Keratinocyte (primary cell): ENCODE measurements at regions not wholly inside any gene's neighbourhood (a gene's known extent, or its start where the extent isn't known, plus 50 kb on each side); places are given as distances from the start of the nearest gene placed in this dataset.

ENCODE experiments used
- EZH2 ChIP-seq: IDR thresholded peaks from one replicate; pipeline ENCODE4 v1.6.1; 2012; ENCODE audit warnings: inconsistent platforms, mild to moderate bottlenecking, low read length, moderate library complexity
- TF ChIP-seq, protein P1 (sequence below), 3 experiments: IDR thresholded peaks in 1 of 3; conservative IDR thresholded peaks in 1 of 3; optimal IDR thresholded peaks in 1 of 3; 2 replicates in 2 of 3; 3 replicates in 1 of 3; pipeline versions ENCODE3 to v1.5.1; 2011; ENCODE audit warnings: low read length in 3 of 3, mild to moderate bottlenecking in 3 of 3, moderate library complexity in 2 of 3, control low read depth in 1 of 3, inconsistent platforms in 1 of 3; ENCODE audit not compliant: insufficient read depth in 2 of 3; ENCODE audit errors: extremely low read depth in 1 of 3

DNA sequence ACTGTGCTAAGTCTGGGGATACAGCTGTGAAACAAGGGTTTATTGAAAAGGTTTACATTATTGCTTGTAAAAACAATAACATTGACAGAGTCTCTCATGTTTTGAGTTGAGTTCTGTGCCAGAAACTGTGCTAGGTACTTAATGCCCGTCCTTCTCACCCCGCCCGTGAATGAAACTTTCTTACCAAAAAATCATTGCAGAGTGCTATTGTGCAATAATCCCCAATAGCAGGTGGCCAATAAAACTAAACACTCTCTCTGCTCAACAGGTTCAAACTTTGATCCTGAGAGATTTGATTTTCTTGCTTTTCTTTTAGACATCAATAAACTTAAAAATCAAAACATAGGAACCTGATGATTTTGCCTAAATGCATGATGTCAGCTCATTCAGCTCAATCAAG lies 441.6 kb downstream of the HAPSTR1 start:
- TF ChIP-seq, protein P1, sequence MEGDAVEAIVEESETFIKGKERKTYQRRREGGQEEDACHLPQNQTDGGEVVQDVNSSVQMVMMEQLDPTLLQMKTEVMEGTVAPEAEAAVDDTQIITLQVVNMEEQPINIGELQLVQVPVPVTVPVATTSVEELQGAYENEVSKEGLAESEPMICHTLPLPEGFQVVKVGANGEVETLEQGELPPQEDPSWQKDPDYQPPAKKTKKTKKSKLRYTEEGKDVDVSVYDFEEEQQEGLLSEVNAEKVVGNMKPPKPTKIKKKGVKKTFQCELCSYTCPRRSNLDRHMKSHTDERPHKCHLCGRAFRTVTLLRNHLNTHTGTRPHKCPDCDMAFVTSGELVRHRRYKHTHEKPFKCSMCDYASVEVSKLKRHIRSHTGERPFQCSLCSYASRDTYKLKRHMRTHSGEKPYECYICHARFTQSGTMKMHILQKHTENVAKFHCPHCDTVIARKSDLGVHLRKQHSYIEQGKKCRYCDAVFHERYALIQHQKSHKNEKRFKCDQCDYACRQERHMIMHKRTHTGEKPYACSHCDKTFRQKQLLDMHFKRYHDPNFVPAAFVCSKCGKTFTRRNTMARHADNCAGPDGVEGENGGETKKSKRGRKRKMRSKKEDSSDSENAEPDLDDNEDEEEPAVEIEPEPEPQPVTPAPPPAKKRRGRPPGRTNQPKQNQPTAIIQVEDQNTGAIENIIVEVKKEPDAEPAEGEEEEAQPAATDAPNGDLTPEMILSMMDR (optimal IDR thresholded peaks at IDR 0.05 in 1 of 3, IDR thresholded peaks at IDR 0.05 in 1 of 3, conservative IDR thresholded peaks at IDR 0.05 in 1 of 3; ENCODE audit: extremely low read depth in 1 of 3, insufficient read depth in 2 of 3, low read length in 3 of 3) = no peak
- no peak for TF ChIP-seq EZH2
